ENCODE measurements at regions not wholly inside any gene's neighbourhood (a gene's known extent, or its start where the extent isn't known, plus 50 kb on each side); places are given as distances from the start of the nearest gene placed in this dataset.

DNA sequence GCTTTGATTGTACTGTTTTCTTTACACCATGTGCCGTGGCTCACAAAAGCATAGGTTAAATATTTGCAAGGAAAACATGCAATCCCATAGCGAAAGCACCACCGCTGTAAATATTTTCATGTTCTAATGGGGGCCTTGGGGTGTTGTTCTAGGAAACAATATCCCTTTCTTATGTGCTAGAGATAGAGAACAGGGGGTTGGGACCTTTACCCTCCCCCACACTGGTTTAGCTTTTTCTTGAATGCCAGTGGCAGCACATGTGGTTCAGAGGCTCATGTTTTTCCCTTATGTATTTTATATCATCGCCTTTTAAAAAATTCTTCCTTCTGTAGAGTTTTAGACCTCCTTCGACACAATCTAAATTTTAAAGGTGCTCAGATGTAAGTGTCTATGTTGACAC is 422.6 kb upstream of the TENM3 start:
- H3K4ac ChIP-seq (ENCODE audit: low read depth, low read length) = no peak overlapping the region
- TF ChIP-seq CEBPB (IDR thresholded peaks at IDR 0.05; ENCODE audit: low read depth, low read length) (no peak), BHLHE40 (IDR thresholded peaks at IDR 0.05; ENCODE audit: low read depth, low read length) (no peak), RFX5 (IDR thresholded peaks at IDR 0.05; ENCODE audit: low read depth, low read length) (no peak), NFE2L2 (IDR thresholded peaks at IDR 0.05; ENCODE audit: low read depth, low read length) (no peak), RCOR1 (IDR thresholded peaks at IDR 0.05; ENCODE audit: insufficient replicate concordance, low read length) (no peak), CHD1 (IDR thresholded peaks at IDR 0.05; ENCODE audit: low read depth, low read length) (no peak), SMC3 (IDR thresholded peaks at IDR 0.05; ENCODE audit: low read depth, low read length) (no peak), USF2 (IDR thresholded peaks at IDR 0.05; ENCODE audit: low read depth, low read length) (no peak), MXI1 (IDR thresholded peaks at IDR 0.05; ENCODE audit: borderline replicate concordance, low read depth, low read length) (no peak), FOS (IDR thresholded peaks at IDR 0.05; ENCODE audit: low read depth, low read length) (no peak), RAD21 (IDR thresholded peaks at IDR 0.05; ENCODE audit: low read length) (no peak), MAZ (IDR thresholded peaks at IDR 0.05; ENCODE audit: borderline replicate concordance, low read depth, low read length) (no peak), MAFK (IDR thresholded peaks at IDR 0.05; ENCODE audit: low read depth, low read length) (no peak), POLR2A (IDR thresholded peaks at IDR 0.05; ENCODE audit: low read depth, low read length) (no peak)
- TF ChIP-seq, protein P1, sequence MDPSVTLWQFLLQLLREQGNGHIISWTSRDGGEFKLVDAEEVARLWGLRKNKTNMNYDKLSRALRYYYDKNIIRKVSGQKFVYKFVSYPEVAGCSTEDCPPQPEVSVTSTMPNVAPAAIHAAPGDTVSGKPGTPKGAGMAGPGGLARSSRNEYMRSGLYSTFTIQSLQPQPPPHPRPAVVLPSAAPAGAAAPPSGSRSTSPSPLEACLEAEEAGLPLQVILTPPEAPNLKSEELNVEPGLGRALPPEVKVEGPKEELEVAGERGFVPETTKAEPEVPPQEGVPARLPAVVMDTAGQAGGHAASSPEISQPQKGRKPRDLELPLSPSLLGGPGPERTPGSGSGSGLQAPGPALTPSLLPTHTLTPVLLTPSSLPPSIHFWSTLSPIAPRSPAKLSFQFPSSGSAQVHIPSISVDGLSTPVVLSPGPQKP (IDR thresholded peaks at IDR 0.05; ENCODE audit: borderline replicate concordance, low read depth, low read length) = no peak
- TF ChIP-seq, protein P2, sequence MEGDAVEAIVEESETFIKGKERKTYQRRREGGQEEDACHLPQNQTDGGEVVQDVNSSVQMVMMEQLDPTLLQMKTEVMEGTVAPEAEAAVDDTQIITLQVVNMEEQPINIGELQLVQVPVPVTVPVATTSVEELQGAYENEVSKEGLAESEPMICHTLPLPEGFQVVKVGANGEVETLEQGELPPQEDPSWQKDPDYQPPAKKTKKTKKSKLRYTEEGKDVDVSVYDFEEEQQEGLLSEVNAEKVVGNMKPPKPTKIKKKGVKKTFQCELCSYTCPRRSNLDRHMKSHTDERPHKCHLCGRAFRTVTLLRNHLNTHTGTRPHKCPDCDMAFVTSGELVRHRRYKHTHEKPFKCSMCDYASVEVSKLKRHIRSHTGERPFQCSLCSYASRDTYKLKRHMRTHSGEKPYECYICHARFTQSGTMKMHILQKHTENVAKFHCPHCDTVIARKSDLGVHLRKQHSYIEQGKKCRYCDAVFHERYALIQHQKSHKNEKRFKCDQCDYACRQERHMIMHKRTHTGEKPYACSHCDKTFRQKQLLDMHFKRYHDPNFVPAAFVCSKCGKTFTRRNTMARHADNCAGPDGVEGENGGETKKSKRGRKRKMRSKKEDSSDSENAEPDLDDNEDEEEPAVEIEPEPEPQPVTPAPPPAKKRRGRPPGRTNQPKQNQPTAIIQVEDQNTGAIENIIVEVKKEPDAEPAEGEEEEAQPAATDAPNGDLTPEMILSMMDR (conservative IDR thresholded peaks at IDR 0.05; ENCODE audit: low read depth, low read length) = no peak
- H4K8ac ChIP-seq (ENCODE audit: low read depth in 2 of 2, low read length in 2 of 2) = no peak overlapping the region
- H4K5ac ChIP-seq (ENCODE audit: low read depth, low read length) = no peak overlapping the region
- no peak overlapping the region for H3K4me2 ChIP-seq (ENCODE audit: low read depth, low read length)
- H2BK15ac ChIP-seq (ENCODE audit: low read depth, low read length) = no peak overlapping the region
- no peak overlapping the region for H3K56ac ChIP-seq (ENCODE audit: extremely low read depth, insufficient read depth, low read length)
- no peaks in the 10 kb centered on the region for H3K27me3 ChIP-seq (ENCODE audit: control insufficient read depth, insufficient read depth, low read length)
- H3K14ac ChIP-seq (replicated peaks; ENCODE audit: low read depth, low read length) = no peak overlapping the region
- H3K79me1 ChIP-seq (ENCODE audit: low read depth in 1 of 2, low read length in 2 of 2) = no peaks in the 10 kb centered on the region
- no peak overlapping the region for H3K18ac ChIP-seq (ENCODE audit: low read depth, low read length)
- intact Hi-C loops (cut with micrococcal nuclease) (no loop called here), in situ Hi-C loops (cut with MboI; ENCODE audit: low sequenced_read_pairs) (no loop called here), dilution Hi-C loops (cut with HindIII; ENCODE audit: low sequenced_read_pairs, unreplicated experiment) (no loop called here)
- BruUV-seq (replicated peaks) = no TSS peak
- no peak overlapping the region for H3K4me3 ChIP-seq (ENCODE audit: insufficient read depth, low read depth, low read length)
- H4K91ac ChIP-seq (ENCODE audit: insufficient read depth, low read depth, low read length) = no peak overlapping the region
- no peak for DNase-seq
- no peaks in the 10 kb centered on the region for H3K36me3 ChIP-seq (ENCODE audit: control insufficient read depth, insufficient read depth, low read length)
- no peak overlapping the region for H2BK120ac ChIP-seq (ENCODE audit: low read depth, low read length)
- H3K9me3 ChIP-seq (ENCODE audit: control insufficient read depth, insufficient read depth, low read length) = no peaks in the 10 kb centered on the region
- H3K4me1 ChIP-seq (ENCODE audit: control insufficient read depth, insufficient read depth, low read length) = peaks cover 3% of the 10 kb centered on the region
- H2AK9ac ChIP-seq (replicated peaks; ENCODE audit: low read depth, low read length, poor library complexity) = no peak overlapping the region
- H3K9ac ChIP-seq (ENCODE audit: low read depth, low read length) = no peak overlapping the region
- H2AFZ ChIP-seq (replicated peaks; ENCODE audit: low read length, poor library complexity) = no peak overlapping the region
- ATAC-seq (ENCODE audit: low read depth) = no peak
- no peak overlapping the region for H2AK5ac ChIP-seq (ENCODE audit: low read depth, low read length)
- WGBS, 2 experiments (ENCODE audit: extremely low coverage in 2 of 2, insufficient read length in 1 of 2) = no CpG with 5 or more reads among the region's 5 CpGs
- peaks cover 3% of the 10 kb centered on the region; the same call in 1 of the 2 replicates for H3K9me1 ChIP-seq (ENCODE audit: insufficient read depth, low read length)
- H2BK20ac ChIP-seq (ENCODE audit: low read depth, low read length) = no peak overlapping the region
- ChIA-PET CTCF (interaction anchor here (0.6 kb wide), 1 partner anchor 498 kb away, joined by 5 read pairs; no protein-coding TSS in a partner anchor), POLR2A (ENCODE audit: unreplicated experiment) (no interaction called here)
- no peak overlapping the region for H2BK5ac ChIP-seq (ENCODE audit: low read depth, low read length, poor library complexity, severe bottlenecking)
- H3K23ac ChIP-seq (ENCODE audit: low read depth, low read length) = no peak overlapping the region
- H3K27ac ChIP-seq (ENCODE audit: insufficient read depth, low read length) = no peak overlapping the region
- H4K20me1 ChIP-seq (ENCODE audit: insufficient read depth, low read length) = no peaks in the 10 kb centered on the region

All from IMR-90 (cell line).